ENCODE measurements at regions not wholly inside any gene's neighbourhood (a gene's known extent, or its start where the extent isn't known, plus 50 kb on each side); places are given as distances from the start of the nearest gene placed in this dataset.

- DNase-seq (ENCODE audit: low read depth): no peak
- TF ChIP-seq CTCF (conservative IDR thresholded peaks at IDR 0.05; ENCODE audit: low read depth, low read length): no peak
- no peak overlapping the region for H3K4me3 ChIP-seq (ENCODE audit: low read length)
Observed at GRCh38 chr14:96978525-96979272, 181.5 kb downstream of the VRK1 start.

- TF ChIP-seq CTCF (conservative IDR thresholded peaks at IDR 0.05; ENCODE audit: low read depth, low read length): no peak
- no peak overlapping the region for H3K4me3 ChIP-seq (ENCODE audit: low read length)
- no peak for DNase-seq (ENCODE audit: low read depth)
Observed at GRCh38 chr14:96979611-96980074, 182.5 kb downstream of the VRK1 start.

DNA sequence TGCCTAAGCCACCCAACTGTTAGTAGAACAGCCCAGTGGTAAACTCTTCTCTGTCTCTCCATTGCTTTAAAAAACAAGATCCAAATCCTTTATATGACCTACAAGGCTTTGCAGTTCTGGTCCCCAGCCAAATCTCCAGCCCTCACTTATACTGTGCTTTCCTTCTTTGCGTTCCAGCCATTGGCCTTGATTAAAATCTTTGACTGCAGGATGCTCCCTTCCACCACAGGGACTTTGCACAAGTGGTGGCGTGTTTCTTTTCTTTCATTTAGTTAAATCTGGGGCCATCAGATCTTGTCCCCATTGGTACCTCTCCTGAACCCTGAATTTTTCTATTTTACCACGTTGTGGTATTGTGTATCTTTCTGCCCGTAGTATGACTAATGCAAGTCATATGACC, 183.7 kb downstream of the VRK1 start:
- no peak overlapping the region for H3K4me3 ChIP-seq (ENCODE audit: low read length)
- TF ChIP-seq CTCF (conservative IDR thresholded peaks at IDR 0.05; ENCODE audit: low read depth, low read length): no peak
- DNase-seq (ENCODE audit: low read depth): no peak

- no peak overlapping the region for H3K4me3 ChIP-seq (ENCODE audit: low read length)
- no peak for DNase-seq (ENCODE audit: low read depth)
- TF ChIP-seq CTCF (conservative IDR thresholded peaks at IDR 0.05; ENCODE audit: low read depth, low read length): no peak
Observed at GRCh38 chr14:96986256-96987085, 189.3 kb downstream of the VRK1 start.

- no peak for DNase-seq (ENCODE audit: low read depth)
- no peak overlapping the region for H3K4me3 ChIP-seq (ENCODE audit: low read length)
- no peak for TF ChIP-seq CTCF (conservative IDR thresholded peaks at IDR 0.05; ENCODE audit: low read depth, low read length)
Observed at GRCh38 chr14:96987086-96987474, 189.9 kb downstream of the VRK1 start.

DNA sequence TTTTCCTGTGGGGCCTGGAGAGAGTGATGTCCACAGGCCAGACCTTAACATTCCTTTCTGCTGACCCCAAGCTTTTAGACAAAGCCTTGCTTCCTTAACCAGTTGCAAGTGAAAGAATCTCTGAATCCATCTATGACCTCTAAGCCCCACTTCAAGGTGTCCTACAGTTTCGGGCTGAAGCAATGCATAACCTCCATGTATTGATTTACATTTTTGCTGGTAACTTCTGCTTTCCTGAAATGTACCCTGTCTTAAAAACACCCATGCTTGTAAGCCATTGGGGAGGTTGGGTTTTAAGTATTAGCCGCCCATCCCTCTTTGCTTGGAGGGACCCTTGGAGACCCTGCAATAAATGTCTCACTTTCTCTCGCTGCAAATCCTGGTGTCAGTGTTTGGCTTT, 190.6 kb downstream of the VRK1 start:
- no peak for TF ChIP-seq CTCF (conservative IDR thresholded peaks at IDR 0.05; ENCODE audit: low read depth, low read length)
- DNase-seq (ENCODE audit: low read depth): no peak
- H3K4me3 ChIP-seq (ENCODE audit: low read length): no peak overlapping the region

Measured in retinal pigment epithelial cell (primary cell).